RKO (cell line): ENCODE measurements at regions not wholly inside any gene's neighbourhood (a gene's known extent, or its start where the extent isn't known, plus 50 kb on each side); places are given as distances from the start of the nearest gene placed in this dataset.
"Not testable (repeated sequence)": the region's sequence is repeated elsewhere in the genome, so short reads cannot be mapped to it uniquely, and the experiment has no call there.

Experiments used
- DNase-seq: peaks from one replicate; pipeline ENCODE4 v3.0.0-alpha.2; 2016; ENCODE audit warnings: low spot score

DNA sequence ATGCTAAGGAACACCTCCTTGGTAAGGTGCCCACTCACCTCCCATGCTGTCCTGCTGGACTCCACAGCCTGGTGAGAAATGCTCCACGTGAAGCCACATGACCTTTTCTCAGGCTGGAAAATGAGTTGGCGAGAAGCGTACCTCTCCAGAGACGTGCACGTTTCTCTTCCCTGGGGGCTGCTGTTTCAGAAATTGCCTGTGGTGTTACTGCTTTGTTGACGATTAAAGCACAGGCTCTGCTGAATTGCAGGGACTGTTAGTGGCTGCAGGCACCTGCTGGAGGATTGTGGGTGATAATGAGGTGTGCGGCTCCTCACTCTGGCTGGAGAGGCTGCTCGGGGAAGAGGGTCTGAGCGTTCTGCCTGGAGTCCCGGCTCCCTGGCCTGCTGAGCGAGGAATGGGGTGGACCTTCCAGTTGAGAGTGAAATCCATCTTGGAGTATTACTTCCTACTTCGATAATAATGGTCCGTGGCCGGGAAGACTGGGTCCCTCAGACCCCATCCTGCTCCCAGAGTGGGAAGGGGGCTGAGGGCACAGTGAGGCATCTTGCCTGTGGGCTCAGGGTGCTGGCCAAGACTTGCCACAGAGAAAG, 199.3 kb upstream of the HDAC4 start:
- DNase-seq, result no peak

DNA sequence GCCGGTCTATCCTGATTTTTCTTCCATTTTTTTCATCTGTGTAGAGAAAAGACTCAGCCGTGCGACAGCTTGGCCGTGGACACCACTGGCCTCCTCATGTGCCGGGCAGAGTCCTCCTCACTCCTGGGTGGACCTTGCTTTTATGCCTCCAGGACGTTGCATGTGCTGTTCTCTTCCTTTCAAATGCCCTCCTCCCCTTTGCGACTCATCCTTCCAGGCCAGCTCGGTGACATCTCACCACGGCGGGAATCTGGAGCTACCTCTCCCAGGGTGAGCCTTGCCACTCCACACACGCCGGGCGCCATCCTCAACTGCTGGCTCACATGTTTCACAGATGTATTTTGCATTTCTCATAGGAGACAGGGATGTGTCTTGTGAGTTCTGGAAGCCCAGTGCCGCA, 198.5 kb upstream of the HDAC4 start:
- DNase-seq, result no peak

DNA sequence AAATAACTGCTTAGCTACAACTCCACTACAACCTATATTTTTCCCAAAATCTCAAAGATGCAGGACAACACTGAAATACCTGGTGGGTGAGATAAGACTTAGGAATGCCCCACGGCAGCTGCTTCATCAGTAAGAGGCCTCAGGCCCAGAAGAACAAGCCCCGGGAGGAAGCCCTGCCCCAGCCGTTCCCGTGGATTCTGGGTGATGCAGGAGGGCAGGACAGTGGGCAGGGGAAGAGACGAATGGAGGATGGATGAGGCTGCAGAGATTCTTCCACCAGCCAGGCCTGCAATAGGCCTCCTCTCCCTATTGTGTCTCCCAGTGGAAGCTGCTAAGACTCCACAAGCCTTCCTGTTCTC, 197.9 kb upstream of the HDAC4 start:
- no peak for DNase-seq

DNA sequence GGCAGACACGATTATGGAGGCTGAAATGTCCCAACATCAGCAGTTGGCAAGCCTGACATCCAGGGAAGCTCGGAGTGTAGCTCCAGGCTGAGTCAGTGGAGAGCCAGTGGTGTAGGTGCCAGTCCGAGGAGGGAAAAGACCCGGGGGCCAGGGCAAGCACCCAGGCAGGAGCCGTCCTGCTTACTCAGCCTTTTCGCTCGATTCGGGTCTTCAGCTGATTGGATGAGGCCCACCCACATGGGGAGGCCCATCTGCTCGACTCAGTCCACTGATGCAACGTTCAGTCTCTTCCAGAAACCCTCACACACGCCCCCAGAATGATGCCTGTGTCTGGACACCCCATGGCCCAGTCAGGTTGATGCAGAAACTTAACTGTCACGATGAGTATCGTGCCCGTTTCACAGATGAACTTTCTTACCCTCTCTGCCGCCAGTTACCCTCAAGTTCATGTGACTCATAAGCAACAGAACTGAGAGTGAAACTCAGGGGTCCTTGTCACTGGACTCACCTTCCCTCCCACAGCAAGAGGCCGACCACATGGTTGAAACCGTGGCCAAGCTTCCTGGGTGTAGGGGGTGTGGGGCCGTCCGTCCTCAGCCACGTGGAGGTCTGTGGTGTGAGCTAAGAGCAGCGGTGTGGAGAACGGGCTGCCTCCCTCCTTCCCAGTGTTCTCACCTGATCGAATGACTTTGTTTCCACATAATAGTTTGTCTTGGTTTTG, 197.4 kb upstream of the HDAC4 start:
- no peak for DNase-seq

DNA sequence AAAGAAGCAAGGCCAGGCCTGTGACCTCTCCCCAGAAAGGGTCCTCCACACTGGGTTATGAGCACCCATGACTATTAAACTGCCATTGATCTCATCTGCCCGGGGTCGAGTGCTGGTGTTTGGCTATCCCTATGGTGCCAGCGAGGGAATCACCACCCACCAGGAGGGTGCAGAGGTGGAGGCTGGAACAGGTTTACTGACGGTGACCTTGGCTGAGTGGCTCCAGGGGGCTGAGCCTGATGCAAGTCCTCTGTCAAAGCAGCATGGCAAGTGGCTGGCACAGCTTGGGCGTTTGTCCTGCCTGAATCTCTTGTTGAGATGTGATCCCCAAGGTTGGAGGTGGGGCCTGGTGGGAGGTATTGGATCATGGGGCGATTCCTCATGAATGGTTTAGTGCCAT, 196.4 kb upstream of the HDAC4 start:
- no peak for DNase-seq

DNA sequence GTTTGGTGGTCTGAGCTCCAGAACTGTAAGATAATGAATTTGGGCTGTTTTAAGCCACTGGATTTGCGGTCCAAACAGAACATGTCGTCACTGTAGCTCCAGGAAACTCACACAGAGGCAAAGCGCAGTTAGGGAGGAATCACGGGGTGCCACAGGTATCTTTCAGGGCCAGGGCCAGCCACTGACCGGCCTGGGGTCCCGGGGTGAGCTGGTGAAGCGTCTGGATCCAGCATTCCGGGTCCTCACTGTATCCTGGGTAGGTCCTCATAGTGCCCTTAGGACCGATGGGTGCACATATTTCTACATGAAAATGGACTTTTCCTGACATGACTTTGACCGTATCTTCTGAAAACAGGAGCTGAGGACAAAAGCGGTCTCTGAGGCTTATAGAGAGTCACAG, 196.0 kb upstream of the HDAC4 start:
- DNase-seq, result no peak

DNA sequence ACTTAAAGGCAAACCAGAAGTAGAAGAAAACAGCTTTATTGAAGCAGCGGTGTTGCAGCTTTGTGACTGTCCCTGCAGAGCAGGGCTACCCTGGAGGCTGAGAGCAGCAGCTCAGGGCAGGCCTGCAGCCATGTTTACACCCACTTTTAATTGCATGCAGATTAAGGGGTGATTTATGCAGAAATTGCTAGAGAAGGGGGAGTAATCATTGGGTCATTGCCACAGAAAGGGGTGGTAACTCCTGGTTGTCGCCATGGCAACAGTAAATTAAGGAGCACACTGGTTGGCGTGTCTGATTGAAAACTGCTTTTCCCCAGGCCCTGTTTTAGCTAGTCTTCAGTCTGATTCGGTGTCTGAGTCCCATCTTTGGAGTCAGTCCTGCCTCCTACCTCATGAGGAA, 195.4 kb upstream of the HDAC4 start:
- no peak for DNase-seq

DNA sequence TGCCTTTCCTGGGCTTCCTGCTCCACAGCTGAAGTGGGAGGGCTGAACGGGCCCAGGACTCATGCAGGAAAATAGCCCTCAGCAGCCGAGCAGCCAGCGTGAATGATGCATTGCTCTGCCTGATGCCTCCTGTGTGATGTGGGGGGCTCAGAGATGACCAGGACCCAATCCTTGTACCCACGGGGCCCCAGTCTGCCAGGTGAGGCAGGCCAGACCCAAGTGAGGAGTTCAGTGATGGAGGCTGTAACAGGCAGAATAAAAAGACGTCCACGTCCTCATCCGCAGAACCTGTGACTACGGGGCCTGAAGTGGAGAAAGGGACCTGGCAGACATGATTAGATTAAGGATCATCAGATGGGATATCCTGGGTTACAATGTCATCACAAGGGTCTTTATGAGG, 194.9 kb upstream of the HDAC4 start:
- DNase-seq, result no peak

DNA sequence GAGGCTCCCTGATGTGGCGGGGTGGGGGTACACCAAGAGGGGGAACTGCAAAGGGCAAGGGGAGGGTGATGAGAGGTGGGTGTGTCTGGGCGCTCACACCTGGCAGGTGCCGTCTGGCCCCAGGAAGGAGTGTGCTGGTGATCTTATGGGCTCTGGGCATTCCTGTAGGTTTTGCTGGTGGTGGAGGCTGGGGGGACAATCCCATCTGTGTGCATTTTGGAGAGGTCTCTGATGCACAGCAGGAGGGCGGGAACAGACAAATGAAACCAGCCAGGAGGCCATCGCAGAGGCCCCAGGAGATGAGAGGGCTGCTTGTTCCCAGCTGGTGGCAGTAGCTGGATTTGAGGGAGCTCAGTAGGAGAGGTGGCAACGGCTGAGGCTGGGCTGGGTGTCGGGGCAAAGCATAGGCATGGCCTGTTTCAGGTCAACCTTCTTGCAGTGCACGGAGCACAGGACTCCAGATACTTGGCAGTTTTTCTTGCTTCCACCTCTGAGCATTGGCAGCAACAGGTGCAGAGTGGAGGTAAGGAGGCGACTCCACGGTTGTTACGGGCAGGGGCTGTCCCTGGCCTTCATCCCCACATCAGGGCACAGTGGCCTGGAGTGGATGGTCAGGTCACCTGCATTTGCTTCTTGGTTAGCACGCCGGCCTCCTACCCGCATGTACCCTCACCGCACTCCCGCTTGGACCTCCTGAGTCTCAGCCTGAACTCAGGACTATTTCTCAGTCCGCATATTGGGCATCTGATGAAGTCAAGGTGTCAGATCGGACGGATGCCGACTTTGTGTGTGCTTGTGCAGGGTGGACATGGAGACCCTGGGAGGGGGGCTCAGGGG, 194.2 kb upstream of the HDAC4 start:
- DNase-seq, result no peak

DNA sequence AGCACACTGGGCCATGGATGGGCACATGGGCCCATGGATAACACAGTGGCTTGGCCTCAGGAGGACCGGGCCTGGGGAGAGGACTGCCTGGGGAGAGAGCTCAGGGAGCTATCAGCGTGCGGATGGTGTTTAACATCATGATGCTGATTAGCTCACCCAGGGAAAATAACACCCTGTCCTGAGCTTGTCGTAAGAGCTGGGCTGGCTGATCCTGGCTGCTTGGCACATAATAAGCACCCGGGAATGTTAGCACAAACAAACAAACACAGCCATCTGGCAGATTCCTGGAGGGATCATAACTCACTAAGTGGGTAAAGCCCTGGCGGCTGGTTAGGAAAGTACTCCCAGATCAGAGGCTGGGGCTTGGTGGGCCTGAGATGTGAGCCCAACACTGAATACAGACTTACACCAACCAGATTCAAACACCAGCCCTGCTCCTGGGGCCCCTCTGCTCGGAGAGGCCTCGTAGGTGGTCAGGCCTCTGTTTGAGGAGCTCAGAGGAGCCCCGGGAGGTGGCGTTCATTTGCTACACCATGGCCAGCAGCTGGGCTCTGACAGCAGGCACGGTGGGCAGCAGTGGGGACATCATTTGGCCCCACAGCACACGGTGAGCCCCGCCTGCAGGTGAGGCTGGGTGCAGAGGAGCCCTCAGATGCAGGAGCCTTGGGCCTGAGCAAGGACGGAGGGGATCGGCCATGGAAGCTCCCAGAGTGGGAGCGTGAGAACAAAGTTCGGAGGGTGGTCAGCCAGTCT, 193.4 kb upstream of the HDAC4 start:
- DNase-seq, result no peak

DNA sequence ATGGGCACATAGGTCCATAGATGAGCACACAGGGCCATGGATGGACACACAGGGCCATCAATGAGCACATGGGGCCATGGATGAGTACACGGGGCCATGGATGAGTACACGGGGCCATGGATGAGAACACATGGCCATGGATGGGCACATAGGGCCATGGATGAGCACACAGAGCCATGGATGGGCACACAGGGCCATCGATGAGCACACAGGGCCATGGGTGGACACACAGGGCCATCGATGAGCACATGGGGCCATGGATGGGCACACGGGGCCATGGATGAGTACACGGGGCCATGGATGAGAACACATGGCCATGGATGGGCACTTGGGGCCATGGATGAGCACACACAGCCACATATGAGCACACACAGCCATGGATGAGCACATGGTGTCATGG, 192.6 kb upstream of the HDAC4 start:
- no peak for DNase-seq

DNA sequence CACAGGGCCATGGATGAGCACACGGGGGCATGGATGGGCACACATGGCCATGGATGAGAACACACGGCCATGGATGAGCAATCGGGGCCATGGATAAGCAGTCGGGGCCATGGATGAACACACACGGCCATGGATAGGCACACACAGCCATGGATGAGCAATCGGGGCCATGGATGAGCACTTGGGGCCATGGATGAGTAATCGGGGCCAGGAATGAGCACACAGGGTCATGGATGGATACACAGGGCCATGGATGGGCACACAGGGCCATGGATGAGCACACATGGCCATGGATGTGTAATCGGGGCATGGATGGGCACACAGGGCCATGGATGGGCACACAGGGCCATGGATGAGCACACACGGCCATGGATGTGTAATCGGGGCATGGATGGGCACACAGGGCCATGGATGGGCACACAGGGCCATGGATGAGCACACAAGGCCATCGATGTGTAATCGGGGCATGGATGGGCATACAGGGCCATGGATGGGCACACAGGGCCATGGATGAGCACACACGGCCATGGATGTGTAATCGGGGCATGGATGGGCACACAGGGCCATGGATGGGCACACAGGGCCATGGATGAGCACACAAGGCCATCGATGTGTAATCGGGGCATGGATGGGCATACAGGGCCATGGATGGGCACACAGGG, 191.9 kb upstream of the HDAC4 start:
- not testable (repeated sequence) for DNase-seq

DNA sequence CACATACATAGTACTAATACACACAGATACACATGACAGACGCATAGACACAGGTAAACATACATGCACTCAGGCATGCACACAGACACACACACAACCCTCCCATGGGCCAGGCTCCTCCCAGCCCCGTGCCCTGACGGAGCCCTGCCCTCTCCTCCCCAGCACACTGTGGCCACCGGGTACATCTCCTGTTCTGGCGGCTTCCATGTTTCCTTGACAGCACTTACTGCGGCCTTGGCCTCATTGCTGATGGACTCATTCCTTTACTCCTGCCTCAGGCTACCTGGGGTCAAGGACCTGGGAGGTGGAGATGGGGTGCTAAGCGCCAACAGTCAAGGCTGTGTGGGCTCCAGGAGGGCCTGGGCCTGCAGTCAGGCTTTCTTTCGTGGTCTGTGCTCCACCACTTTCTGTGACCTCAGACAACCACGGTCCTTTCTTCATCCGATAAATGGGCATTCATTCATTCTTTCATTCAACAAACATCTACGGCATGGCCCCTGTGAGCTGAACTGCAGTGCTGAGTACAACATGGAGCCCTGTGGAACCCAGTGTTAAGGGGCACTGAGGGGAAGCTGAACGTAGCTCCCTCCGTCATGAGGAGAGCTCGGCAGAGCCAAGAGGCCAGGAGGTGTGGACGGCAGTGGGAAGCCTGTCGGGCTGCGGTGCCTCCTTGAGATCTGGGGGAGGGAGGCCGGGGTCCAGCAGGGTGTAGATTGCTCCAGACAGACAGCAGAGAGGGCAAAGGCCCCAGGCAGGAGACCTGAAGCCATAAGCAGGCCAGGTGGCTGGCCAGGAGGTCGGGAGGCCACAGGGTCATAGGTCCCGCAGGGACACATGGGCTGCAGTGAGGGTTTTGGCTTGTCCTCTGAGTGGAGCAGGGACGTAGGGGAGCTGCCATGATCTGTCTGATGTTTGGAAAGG, 190.4 kb upstream of the HDAC4 start:
- no peak for DNase-seq

DNA sequence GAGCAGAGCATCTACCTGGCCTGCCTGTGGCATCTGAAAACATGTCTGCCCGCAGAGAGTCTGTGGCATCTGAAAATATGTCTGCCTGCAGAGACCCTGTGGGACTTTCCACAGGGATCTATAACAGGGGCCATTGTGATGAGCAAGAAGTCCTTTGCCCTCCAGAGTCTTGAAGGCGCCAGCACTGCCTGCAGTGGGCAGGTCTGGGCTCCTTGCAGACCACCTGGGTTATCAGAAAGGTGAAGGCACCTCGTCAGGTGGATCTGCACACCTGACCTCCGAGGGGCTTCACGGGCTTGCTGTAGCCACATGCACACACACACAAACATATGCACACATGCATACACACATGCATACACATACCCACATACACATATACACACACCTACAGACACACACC, 189.5 kb upstream of the HDAC4 start:
- no peak for DNase-seq

DNA sequence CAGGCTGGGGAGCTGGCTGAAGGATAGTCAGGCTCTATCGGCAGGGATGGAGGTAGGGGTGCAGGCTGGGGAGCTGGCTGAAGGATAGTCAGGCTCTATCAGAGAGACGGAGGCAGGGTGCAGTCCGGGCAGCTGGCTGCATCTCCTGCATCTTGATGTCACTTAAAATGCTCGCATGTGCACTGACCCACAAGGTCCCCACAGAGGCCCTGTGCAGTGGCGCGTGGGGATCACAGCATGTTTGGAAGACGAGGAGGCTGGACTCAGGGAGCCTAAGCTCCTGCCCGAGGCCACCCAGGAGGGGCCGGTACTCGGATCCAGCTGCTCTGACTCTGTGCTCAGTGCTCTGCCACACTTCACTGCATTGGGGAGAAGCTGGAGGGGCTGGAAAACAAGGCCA, 189.0 kb upstream of the HDAC4 start:
- no peak for DNase-seq

DNA sequence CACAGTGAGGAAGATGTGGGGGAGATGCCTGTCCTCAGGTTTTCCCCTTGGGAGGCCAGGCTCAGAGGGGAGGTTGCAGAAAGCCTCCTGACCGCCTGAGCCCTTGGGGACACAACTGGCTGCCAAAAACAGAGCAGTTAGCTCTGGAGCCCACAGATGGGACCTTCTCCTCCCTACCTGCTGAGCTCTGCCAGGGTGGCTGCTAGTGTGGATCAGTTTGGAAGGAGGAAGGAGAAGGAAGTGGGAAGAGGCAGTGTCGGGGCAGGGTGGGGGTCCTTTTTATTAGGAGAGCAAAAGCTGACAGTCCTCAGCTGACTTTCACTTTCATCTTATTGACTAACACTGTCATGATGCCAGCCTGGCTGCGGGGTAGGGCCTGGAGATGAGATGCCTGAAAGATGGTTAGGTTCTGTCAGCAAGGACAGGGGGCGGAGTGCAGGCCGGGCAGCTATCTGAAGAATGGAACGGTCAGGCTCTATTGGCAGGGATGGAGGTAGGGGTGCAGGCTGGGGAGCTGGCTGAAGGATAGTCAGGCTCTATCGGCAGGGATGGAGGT, 188.5 kb upstream of the HDAC4 start:
- no peak for DNase-seq

DNA sequence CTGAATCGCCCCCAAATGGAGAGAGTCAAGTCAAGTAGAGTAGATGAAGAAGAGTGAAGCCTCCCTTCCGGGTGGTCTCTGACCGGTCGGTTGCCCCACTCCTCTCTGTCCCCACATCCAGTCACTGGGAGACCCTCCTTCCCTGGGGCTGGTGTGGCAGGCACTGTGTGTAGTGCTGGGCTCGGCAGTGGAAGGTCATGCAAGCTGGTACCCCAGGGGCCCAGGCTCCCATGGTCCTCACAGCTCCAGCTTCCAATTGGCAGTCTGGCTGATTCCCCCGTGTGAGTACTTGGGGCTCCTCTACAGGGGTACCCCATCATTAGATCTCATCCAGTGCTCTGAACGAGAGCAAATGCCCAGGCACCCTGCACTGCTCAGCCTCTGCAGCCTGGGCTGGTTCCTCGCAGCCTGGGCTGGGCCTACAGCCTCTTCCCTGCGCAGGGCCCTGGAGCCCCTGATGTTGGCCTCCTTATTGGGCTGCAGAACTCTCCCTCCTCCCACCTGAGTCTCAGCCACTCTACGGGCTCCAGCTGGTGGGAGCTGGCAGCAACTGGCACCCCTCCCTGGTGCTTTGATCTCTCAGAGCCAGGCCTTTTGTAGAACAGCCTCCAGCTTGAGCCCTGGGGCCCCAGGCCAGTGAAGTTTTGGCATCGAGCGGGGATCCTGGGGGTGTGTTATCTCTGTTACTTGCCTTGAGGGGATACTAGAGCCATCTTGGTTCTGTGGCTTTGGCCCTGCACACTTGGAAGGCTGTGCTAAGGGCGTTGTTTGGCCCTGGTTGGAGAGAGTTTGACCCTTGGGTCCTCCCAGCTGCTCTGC, 187.8 kb upstream of the HDAC4 start:
- DNase-seq, result no peak

DNA sequence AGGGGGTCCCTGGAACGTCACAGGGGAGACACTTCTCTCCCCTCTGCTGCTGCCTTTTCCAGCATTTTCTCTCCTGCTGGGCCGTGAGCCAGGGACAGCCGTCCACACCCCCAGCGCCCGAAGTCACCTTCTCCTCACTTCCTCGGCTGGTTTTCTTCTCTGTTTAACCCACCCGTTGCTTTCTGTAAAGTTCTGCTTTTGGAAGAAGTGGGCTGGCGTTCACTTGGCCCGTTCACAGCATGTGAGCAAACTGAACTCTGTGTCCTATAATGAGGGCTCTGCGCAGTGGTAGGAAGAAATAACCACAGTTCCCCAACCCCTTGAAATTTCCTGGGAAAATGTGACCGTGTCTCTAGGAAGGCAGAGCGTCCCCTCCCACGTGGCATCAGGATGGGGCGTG, 187.0 kb upstream of the HDAC4 start:
- DNase-seq, result no peak

DNA sequence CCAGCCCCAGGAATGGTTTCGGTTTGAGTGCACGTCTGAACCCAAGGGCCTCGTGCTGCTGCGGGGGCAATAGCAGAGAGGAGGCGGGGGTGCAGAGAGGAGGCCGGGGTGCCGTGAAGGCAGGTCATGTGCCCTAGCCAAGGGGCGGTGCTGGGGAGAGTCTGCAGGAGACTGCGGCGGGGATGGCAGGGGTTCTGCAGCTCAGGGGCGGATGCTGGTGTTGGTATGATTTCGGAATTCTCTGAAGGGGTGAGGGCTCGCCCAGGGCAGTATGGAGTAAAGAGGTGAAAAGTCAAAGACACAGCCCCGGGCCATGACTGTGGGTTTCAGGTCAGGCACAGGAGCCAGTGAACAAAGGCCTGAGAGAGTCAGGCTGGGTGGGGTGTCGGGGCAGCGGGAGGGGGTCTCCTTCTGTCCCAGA, 186.5 kb upstream of the HDAC4 start:
- DNase-seq, result no peak
